PC-3 (cell line): ENCODE measurements at regions not wholly inside any gene's neighbourhood (a gene's known extent, or its start where the extent isn't known, plus 50 kb on each side); places are given as distances from the start of the nearest gene placed in this dataset.

Source experiments
- CTCF ChIP-seq: fragments of 300-600 bp; sonication (generic); conservative IDR thresholded peaks from 2 replicates; pipeline ENCODE4 v1.5.1; 2017; ENCODE audit warnings: antibody characterized with exemption, low read depth, mild to moderate bottlenecking, low read length
- EZH2phosphoT487 ChIP-seq: fragments of 300-600 bp; sonication (generic); IDR thresholded peaks from 2 replicates; pipeline ENCODE4 v1.6.1; 2018; ENCODE audit warnings: mild to moderate bottlenecking, antibody characterized with exemption, low read length, borderline replicate concordance

GRCh38 chr14:89648924-89649323 is 231.9 kb upstream of the FOXN3 start:
- TF ChIP-seq EZH2phosphoT487 (no peak), CTCF (no peak)
